ENCODE measurements at regions not wholly inside any gene's neighbourhood (a gene's known extent, or its start where the extent isn't known, plus 50 kb on each side); places are given as distances from the start of the nearest gene placed in this dataset.

DNA sequence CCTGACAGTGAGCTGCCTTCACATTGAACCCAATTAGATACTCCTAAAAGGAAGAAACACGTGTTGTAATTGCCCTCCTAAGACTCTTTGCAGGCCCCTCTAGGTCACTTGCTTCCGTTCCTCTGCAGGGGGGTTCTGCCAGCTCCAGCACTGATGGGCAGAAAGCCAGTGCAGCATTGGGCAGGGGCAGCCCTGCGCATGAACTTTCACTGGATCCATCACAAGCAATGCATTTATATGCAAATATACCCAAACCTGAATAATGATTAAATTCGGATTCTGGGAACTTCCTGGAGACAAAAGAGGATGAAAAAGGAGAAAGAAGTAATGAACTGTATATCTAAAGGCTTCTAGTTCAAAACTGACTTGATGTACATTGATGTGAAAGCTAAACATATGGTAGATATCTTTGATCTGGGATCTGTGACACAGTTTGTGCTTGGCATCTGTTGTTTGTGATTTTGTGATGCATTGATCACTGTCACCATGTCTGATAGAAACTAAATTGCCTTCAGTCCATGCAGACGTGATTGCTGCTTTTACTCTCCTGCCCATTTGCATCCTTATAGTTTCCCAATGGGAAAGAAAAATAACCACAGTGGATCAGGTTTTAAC is 313.4 kb downstream of the DEPDC1B start:
- H3K27ac ChIP-seq (ENCODE audit: poor library complexity, severe bottlenecking): no peak overlapping the region
- DNase-seq (ENCODE audit: low spot score) (no peak), ATAC-seq (ENCODE audit: low read depth) (no peak)
- TF ChIP-seq, protein P1, sequence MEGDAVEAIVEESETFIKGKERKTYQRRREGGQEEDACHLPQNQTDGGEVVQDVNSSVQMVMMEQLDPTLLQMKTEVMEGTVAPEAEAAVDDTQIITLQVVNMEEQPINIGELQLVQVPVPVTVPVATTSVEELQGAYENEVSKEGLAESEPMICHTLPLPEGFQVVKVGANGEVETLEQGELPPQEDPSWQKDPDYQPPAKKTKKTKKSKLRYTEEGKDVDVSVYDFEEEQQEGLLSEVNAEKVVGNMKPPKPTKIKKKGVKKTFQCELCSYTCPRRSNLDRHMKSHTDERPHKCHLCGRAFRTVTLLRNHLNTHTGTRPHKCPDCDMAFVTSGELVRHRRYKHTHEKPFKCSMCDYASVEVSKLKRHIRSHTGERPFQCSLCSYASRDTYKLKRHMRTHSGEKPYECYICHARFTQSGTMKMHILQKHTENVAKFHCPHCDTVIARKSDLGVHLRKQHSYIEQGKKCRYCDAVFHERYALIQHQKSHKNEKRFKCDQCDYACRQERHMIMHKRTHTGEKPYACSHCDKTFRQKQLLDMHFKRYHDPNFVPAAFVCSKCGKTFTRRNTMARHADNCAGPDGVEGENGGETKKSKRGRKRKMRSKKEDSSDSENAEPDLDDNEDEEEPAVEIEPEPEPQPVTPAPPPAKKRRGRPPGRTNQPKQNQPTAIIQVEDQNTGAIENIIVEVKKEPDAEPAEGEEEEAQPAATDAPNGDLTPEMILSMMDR (IDR thresholded peaks at IDR 0.05; ENCODE audit: poor library complexity, severe bottlenecking): no peak
- no peaks in the 10 kb centered on the region for H3K9me3 ChIP-seq (ENCODE audit: severe bottlenecking)
- no peak overlapping the region for H3K4me3 ChIP-seq (ENCODE audit: severe bottlenecking)
- no peaks in the 10 kb centered on the region for H3K4me1 ChIP-seq (ENCODE audit: insufficient read depth, poor library complexity, severe bottlenecking)
- H3K27me3 ChIP-seq (ENCODE audit: insufficient read depth, poor library complexity, severe bottlenecking): no peaks in the 10 kb centered on the region
- no peaks in the 10 kb centered on the region for H3K36me3 ChIP-seq (ENCODE audit: low read depth)

DNA sequence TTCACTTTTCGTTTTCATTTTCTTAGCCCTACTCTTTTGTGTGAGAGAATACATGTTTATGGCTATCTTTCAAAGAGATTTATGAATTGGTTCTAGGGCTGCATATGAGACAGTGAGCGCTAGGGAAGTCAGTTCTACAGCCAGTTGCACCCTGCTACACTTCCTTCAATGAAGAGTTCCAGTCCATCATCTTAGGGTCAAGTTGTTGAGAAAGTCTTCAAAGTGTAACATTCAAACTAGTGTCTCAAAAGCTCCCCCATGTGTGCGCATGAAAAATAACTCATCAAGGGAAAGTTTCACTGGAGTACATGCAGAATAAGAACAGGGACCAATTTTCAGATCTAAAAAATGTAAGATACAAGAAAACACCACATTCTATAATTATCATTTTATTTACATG is 317.2 kb downstream of the DEPDC1B start:
- Histone ChIP-seq H3K4me1 (ENCODE audit: insufficient read depth, poor library complexity, severe bottlenecking) (no peaks in the 10 kb centered on the region), H3K4me3 (ENCODE audit: severe bottlenecking) (no peak overlapping the region), H3K36me3 (ENCODE audit: low read depth) (no peaks in the 10 kb centered on the region), H3K27me3 (ENCODE audit: insufficient read depth, poor library complexity, severe bottlenecking) (no peaks in the 10 kb centered on the region), H3K27ac (ENCODE audit: poor library complexity, severe bottlenecking) (no peak overlapping the region), H3K9me3 (ENCODE audit: severe bottlenecking) (no peaks in the 10 kb centered on the region)
- no peak for DNase-seq (ENCODE audit: low spot score)
- TF ChIP-seq, protein P1 (IDR thresholded peaks at IDR 0.05; ENCODE audit: poor library complexity, severe bottlenecking): peak; percentile 65
- peak; percentile 27; the same call in 1 of the 3 replicates for ATAC-seq (ENCODE audit: low read depth)

DNA sequence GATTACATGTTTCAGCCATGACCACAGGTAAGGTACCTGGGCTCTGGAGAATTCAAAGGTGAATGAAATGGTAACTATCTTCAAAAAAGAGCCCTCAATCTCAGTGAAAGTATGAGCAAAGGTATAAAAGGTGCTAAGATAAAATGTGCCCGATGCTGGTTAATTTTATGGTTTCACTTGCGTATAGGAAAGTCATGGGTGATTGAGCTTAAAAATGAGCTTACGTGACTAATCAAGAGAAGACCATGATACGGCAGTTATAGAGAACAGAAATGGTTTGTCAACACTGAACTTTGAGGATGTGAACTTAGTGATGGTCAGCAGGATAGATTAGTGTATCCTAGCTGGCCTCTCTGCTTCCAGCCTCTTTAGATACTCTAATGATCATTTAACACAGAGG is 320.1 kb downstream of the DEPDC1B start:
- Histone ChIP-seq H3K27me3 (ENCODE audit: insufficient read depth, poor library complexity, severe bottlenecking) (no peaks in the 10 kb centered on the region), H3K4me3 (ENCODE audit: severe bottlenecking) (no peak overlapping the region), H3K9me3 (ENCODE audit: severe bottlenecking) (no peaks in the 10 kb centered on the region), H3K27ac (ENCODE audit: poor library complexity, severe bottlenecking) (no peak overlapping the region), H3K36me3 (ENCODE audit: low read depth) (no peaks in the 10 kb centered on the region), H3K4me1 (ENCODE audit: insufficient read depth, poor library complexity, severe bottlenecking) (no peaks in the 10 kb centered on the region)
- DNase-seq (ENCODE audit: low spot score): no peak
- TF ChIP-seq, protein P1 (IDR thresholded peaks at IDR 0.05; ENCODE audit: poor library complexity, severe bottlenecking): no peak
- no peak for ATAC-seq (ENCODE audit: low read depth)

DNA sequence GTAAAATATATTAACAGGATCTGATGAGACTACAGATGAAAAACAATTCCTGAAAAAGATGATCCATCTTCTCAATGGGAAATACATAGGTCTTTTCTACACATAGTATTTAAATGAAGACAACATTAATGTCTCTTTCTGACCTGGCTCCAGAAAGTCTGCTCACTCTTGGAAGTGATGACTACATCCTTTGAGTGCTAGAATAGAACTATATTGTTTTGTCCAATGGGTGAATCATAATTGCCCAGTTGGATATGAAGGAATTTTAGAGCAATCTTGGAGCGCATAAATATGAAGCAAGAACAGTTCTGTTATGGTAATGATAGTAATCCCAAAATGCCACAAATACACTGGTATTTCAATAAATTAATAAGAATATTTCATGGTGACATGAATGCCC is 322.1 kb downstream of the DEPDC1B start:
- H3K36me3 ChIP-seq (ENCODE audit: low read depth): no peaks in the 10 kb centered on the region
- H3K4me1 ChIP-seq (ENCODE audit: insufficient read depth, poor library complexity, severe bottlenecking): no peaks in the 10 kb centered on the region
- no peaks in the 10 kb centered on the region for H3K9me3 ChIP-seq (ENCODE audit: severe bottlenecking)
- no peak overlapping the region for H3K27ac ChIP-seq (ENCODE audit: poor library complexity, severe bottlenecking)
- ATAC-seq (ENCODE audit: low read depth) (no peak), DNase-seq (ENCODE audit: low spot score) (no peak)
- no peaks in the 10 kb centered on the region for H3K27me3 ChIP-seq (ENCODE audit: insufficient read depth, poor library complexity, severe bottlenecking)
- TF ChIP-seq, protein P1 (IDR thresholded peaks at IDR 0.05; ENCODE audit: poor library complexity, severe bottlenecking): no peak
- no peak overlapping the region for H3K4me3 ChIP-seq (ENCODE audit: severe bottlenecking)

GRCh38 chr5:60376860-60377259 is 323.1 kb downstream of the DEPDC1B start:
- Histone ChIP-seq H3K27ac (ENCODE audit: poor library complexity, severe bottlenecking) (no peak overlapping the region), H3K4me3 (ENCODE audit: severe bottlenecking) (no peak overlapping the region), H3K36me3 (ENCODE audit: low read depth) (no peaks in the 10 kb centered on the region), H3K27me3 (ENCODE audit: insufficient read depth, poor library complexity, severe bottlenecking) (no peaks in the 10 kb centered on the region), H3K9me3 (ENCODE audit: severe bottlenecking) (no peaks in the 10 kb centered on the region), H3K4me1 (ENCODE audit: insufficient read depth, poor library complexity, severe bottlenecking) (no peaks in the 10 kb centered on the region)
- no peak for ATAC-seq (ENCODE audit: low read depth)
- TF ChIP-seq, protein P1 (IDR thresholded peaks at IDR 0.05; ENCODE audit: poor library complexity, severe bottlenecking): no peak
- DNase-seq (ENCODE audit: low spot score): no peak

All from RWPE2 (cell line).